Lung (tissue), 11 donors: ENCODE measurements at regions not wholly inside any gene's neighbourhood (a gene's known extent, or its start where the extent isn't known, plus 50 kb on each side); places are given as distances from the start of the nearest gene placed in this dataset.

ENCODE experiments used
- ATAC-seq: fragments of 200-7000 bp; cut with Tn5 transposase; one replicate; pipeline ENCODE4 v1.9.1; 2020; ENCODE audit warnings: moderate number of reproducible peaks; ENCODE audit not compliant: insufficient read depth, low FRiP score
- DNase-seq, 3 donors: peaks; one replicate each; pipeline ENCODE4 v3.0.0-alpha.2; 2013 to 2017
- H3K27ac ChIP-seq, 2 donors: one replicate each; pipeline ENCODE4 v1.5.1; 2013; ENCODE audit warnings: mild to moderate bottlenecking in 2 of 2, moderate library complexity in 2 of 2, control low read depth in 1 of 2, inconsistent platforms in 1 of 2, low read depth in 1 of 2, low read length in 1 of 2
- H3K27me3 ChIP-seq, 3 donors: one replicate each; pipeline ENCODE4 v1.5.1; 2013; ENCODE audit warnings: low read length in 2 of 3; ENCODE audit not compliant: control insufficient read depth in 3 of 3, insufficient read depth in 3 of 3
- H3K36me3 ChIP-seq, 4 donors: one replicate each; pipeline ENCODE4 v1.5.1; 2013; ENCODE audit warnings: low read length in 4 of 4, mild to moderate bottlenecking in 1 of 4, moderate library complexity in 1 of 4; ENCODE audit not compliant: control insufficient read depth in 4 of 4, insufficient read depth in 4 of 4
- H3K4me1 ChIP-seq, 5 donors: one replicate each; pipeline ENCODE4 v1.5.1; 2013; ENCODE audit warnings: low read length in 5 of 5, mild to moderate bottlenecking in 2 of 5, moderate library complexity in 1 of 5; ENCODE audit not compliant: control insufficient read depth in 5 of 5, insufficient read depth in 5 of 5
- H3K4me3 ChIP-seq: one replicate; pipeline ENCODE4 v1.5.1; 2013; ENCODE audit warnings: mild to moderate bottlenecking, control low read depth, moderate library complexity
- H3K9ac ChIP-seq, 2 donors: one replicate each; pipeline ENCODE4 v1.5.1; 2013; ENCODE audit warnings: low read length in 2 of 2, control low read depth in 1 of 2; ENCODE audit not compliant: insufficient read depth in 1 of 2
- H3K9me3 ChIP-seq, 4 donors: one replicate each; pipeline ENCODE4 v1.5.1; 2013; ENCODE audit warnings: low read length in 3 of 4, mild to moderate bottlenecking in 1 of 4, moderate library complexity in 1 of 4; ENCODE audit not compliant: control insufficient read depth in 4 of 4, insufficient read depth in 3 of 4
- WGBS, 2 donors: extraction: QIAGEN DNeasy Blood & Tissue Kit; methylation state at CpG; one replicate each; pipeline ENCODE4 v1.1.7; 2013; 5-methylcytosine and 5-hydroxymethylcytosine counted together
- TF ChIP-seq, protein P1 (sequence below): IDR thresholded peaks from 2 replicates; pipeline ENCODE4 v1.5.1; 2012; ENCODE audit warnings: mild to moderate bottlenecking; ENCODE audit errors: control extremely low read depth, extremely low read depth
- donor health status: control.
- donor health status: control.
- donor health status: Bipolar disorder and iron deficiency.
- donor health status: healthy.
- donor health status: DM: yes; HTN: yes; CAD: no.

- Histone ChIP-seq H3K4me3 (no peak overlapping the region), H3K27me3 (no peaks in the 10 kb centered on the region), H3K9me3 (no peaks in the 10 kb centered on the region), H3K27ac (no peak overlapping the region), H3K9ac (no peak overlapping the region), H3K36me3 (no peaks in the 10 kb centered on the region), H3K4me1 (peaks cover 0 to 7% (median 0%) of the 10 kb centered on the region in 5 donors)
- no peak for ATAC-seq
- no peak for DNase-seq
- WGBS, 2 donors, result 61 to 75% methylated on average over 1 of the region's 1 CpG
- TF ChIP-seq, protein P1, sequence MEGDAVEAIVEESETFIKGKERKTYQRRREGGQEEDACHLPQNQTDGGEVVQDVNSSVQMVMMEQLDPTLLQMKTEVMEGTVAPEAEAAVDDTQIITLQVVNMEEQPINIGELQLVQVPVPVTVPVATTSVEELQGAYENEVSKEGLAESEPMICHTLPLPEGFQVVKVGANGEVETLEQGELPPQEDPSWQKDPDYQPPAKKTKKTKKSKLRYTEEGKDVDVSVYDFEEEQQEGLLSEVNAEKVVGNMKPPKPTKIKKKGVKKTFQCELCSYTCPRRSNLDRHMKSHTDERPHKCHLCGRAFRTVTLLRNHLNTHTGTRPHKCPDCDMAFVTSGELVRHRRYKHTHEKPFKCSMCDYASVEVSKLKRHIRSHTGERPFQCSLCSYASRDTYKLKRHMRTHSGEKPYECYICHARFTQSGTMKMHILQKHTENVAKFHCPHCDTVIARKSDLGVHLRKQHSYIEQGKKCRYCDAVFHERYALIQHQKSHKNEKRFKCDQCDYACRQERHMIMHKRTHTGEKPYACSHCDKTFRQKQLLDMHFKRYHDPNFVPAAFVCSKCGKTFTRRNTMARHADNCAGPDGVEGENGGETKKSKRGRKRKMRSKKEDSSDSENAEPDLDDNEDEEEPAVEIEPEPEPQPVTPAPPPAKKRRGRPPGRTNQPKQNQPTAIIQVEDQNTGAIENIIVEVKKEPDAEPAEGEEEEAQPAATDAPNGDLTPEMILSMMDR, result no peak
Observed at GRCh38 chr2:58972737-58973136, 731.6 kb upstream of the FANCL start.

GRCh38 chr2:58971511-58972360 lies 730.6 kb upstream of the FANCL start:
- DNase-seq (no peak), ATAC-seq (no peak)
- no peaks in the 10 kb centered on the region for H3K36me3 ChIP-seq
- no peaks in the 10 kb centered on the region for H3K9me3 ChIP-seq
- no peak overlapping the region for H3K4me3 ChIP-seq
- H3K27ac ChIP-seq, result no peak overlapping the region
- WGBS, 2 donors, result 89 to 93% methylated on average over 14 of the region's 14 CpGs
- H3K9ac ChIP-seq, result no peak overlapping the region
- H3K4me1 ChIP-seq, result peaks cover 0 to 7% (median 0%) of the 10 kb centered on the region in 5 donors
- TF ChIP-seq, protein P1, result no peak
- H3K27me3 ChIP-seq, result no peaks in the 10 kb centered on the region

DNA sequence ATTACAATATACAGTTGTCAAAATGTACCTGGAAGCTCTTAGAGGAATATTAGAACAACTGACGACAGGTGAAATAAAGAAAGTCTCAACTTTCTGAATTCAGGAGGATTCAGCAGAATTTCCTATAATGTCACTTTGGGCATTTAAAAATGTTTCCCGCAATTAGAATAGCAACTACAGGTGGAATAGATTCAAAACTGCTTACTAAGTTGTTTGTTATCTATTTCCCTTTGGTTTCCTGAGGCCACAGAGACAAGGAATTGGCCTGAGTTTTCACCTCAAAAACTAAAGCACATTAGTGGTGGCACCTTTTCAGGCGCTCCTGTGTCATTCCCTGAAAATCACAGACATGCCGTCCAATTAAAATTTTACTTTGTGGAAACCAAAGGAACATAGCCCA lies 729.2 kb upstream of the FANCL start:
- H3K9me3 ChIP-seq, result no peaks in the 10 kb centered on the region
- no peak for ATAC-seq
- no peaks in the 10 kb centered on the region for H3K27me3 ChIP-seq
- no peak overlapping the region for H3K27ac ChIP-seq
- DNase-seq, result no peak
- no peaks in the 10 kb centered on the region for H3K36me3 ChIP-seq
- TF ChIP-seq, protein P1, result no peak
- no peak overlapping the region for H3K9ac ChIP-seq
- no peak overlapping the region for H3K4me3 ChIP-seq
- peaks cover 0 to 7% (median 0%) of the 10 kb centered on the region in 5 donors for H3K4me1 ChIP-seq
- 82 to 96% methylated on average over 4 of the region's 4 CpGs for WGBS, 2 donors
